Skeletal muscle satellite cell (primary cell): ENCODE measurements at regions not wholly inside any gene's neighbourhood (a gene's known extent, or its start where the extent isn't known, plus 50 kb on each side); places are given as distances from the start of the nearest gene placed in this dataset.

ENCODE experiments used
- H3K27me3 ChIP-seq: 2 replicates; pipeline ENCODE4 v1.7.0; 2013; ENCODE audit warnings: low read length; ENCODE audit not compliant: control insufficient read depth, insufficient read depth
- H3K36me3 ChIP-seq: 2 replicates; pipeline ENCODE4 v1.7.0; 2013; ENCODE audit warnings: mild to moderate bottlenecking, control low read depth, low read length; ENCODE audit not compliant: insufficient read depth
- H3K4me1 ChIP-seq: 2 replicates; pipeline ENCODE4 v1.7.0; 2013; ENCODE audit warnings: low read length; ENCODE audit not compliant: control insufficient read depth, insufficient read depth
- H3K4me2 ChIP-seq: 2 replicates; pipeline ENCODE4 v1.7.0; 2013; ENCODE audit warnings: mild to moderate bottlenecking, low read length
- H3K4me3 ChIP-seq: 2 replicates; pipeline ENCODE4 v1.7.0; 2013; ENCODE audit warnings: low read length
- H3K9ac ChIP-seq: 2 replicates; pipeline ENCODE4 v1.7.0; 2013; ENCODE audit warnings: mild to moderate bottlenecking, low read depth, low read length, moderate library complexity
- H3K9me3 ChIP-seq: replicated peaks from 2 replicates; pipeline ENCODE4 v1.7.0; 2013; ENCODE audit warnings: mild to moderate bottlenecking, control low read depth, low read length

GRCh38 chr22:49371325-49372110 is 456.2 kb downstream of the BRD1 start:
- no peak overlapping the region for H3K9ac ChIP-seq
- H3K4me3 ChIP-seq: no peak overlapping the region
- no peaks in the 10 kb centered on the region for H3K4me1 ChIP-seq
- H3K27me3 ChIP-seq: no peaks in the 10 kb centered on the region
- no peaks in the 10 kb centered on the region for H3K36me3 ChIP-seq
- peaks cover 23% of the 10 kb centered on the region for H3K9me3 ChIP-seq
- no peak overlapping the region for H3K4me2 ChIP-seq

GRCh38 chr22:49370627-49371301 is 456.9 kb downstream of the BRD1 start:
- Histone ChIP-seq H3K9ac (no peak overlapping the region), H3K4me3 (no peak overlapping the region), H3K36me3 (no peaks in the 10 kb centered on the region), H3K4me2 (no peak overlapping the region), H3K9me3 (peaks cover 27% of the 10 kb centered on the region), H3K27me3 (no peaks in the 10 kb centered on the region), H3K4me1 (no peaks in the 10 kb centered on the region)

GRCh38 chr22:49369726-49370626 is 457.7 kb downstream of the BRD1 start:
- no peak overlapping the region for H3K4me2 ChIP-seq
- H3K36me3 ChIP-seq: no peaks in the 10 kb centered on the region
- H3K9ac ChIP-seq: no peak overlapping the region
- H3K27me3 ChIP-seq: no peaks in the 10 kb centered on the region
- H3K4me1 ChIP-seq: no peaks in the 10 kb centered on the region
- H3K9me3 ChIP-seq: peaks cover 34% of the 10 kb centered on the region
- no peak overlapping the region for H3K4me3 ChIP-seq

GRCh38 chr22:49368976-49369725 is 458.5 kb downstream of the BRD1 start:
- Histone ChIP-seq H3K4me3 (no peak overlapping the region), H3K36me3 (no peaks in the 10 kb centered on the region), H3K9me3 (peaks cover 32% of the 10 kb centered on the region), H3K9ac (no peak overlapping the region), H3K4me2 (no peak overlapping the region), H3K4me1 (no peaks in the 10 kb centered on the region), H3K27me3 (no peaks in the 10 kb centered on the region)

DNA sequence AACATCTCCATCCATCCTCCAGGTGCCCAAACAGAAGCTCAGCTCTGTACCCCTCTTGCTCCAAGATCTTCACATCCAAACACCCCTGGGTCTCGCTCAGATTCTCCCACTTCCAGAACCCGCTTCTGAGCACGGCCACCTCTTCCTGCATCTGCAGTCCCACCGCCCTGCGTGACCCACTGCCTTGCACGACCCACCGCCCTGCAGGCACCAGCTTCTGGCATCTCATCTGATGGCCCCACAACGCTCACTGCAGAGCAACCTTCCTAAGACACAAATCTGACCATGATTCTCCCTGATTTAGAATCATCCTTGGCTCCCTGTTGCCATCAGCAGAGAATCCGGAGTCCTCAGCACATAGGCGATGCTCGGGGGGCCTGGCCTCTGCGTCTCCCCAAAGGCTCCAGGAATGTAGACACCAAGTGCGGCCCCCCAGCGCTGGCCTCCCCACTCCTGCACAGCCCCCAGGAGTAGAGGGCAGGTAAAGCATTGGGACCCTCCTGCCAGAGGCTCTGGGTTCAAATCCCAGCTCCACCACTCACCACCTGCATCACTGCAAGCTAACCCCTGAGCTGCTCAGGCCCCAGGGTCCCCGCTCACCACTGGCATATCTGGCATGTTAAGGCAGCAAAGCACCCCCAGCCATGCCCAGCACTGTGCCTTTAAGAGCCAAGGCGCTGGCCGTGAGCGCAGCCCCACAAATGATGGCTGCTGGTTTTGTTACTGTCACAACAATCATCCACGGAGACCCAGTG is 459.3 kb downstream of the BRD1 start:
- H3K4me2 ChIP-seq: no peak overlapping the region
- no peaks in the 10 kb centered on the region for H3K27me3 ChIP-seq
- no peak overlapping the region for H3K9ac ChIP-seq
- peaks cover 29% of the 10 kb centered on the region for H3K9me3 ChIP-seq
- no peak overlapping the region for H3K4me3 ChIP-seq
- H3K36me3 ChIP-seq: no peaks in the 10 kb centered on the region
- no peaks in the 10 kb centered on the region for H3K4me1 ChIP-seq

DNA sequence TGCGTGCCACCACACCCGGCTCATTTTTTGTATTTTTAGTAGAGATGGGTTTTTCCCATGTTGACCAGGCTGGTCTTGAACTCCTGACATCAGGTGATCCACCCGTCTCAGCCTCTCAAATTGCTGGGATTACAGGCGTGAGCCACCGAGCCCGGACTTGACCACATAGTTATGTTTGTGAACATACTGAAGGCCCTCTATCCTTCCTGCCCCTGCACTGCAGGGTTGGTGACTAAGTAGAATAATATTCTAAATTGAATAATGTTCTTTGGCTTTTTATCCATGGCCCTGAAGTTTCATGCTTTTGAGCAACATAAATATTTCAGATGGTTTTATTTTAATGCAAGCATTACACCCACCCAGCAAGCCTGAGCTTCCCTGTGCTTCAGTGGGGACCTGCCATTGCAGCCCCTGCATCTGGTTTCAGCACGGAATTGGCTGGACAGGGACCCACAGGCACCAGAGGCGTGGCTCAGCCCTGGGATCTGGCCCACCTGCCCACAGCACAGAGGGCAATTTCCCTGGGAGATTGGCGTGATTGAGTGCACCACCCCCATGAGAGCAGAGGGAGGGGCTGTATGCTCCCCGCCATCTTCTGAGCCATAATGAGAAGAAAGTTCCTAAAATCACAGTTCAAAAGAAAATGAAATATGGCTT is 460.5 kb downstream of the BRD1 start:
- Histone ChIP-seq H3K9ac (no peak overlapping the region), H3K9me3 (peaks cover 24% of the 10 kb centered on the region), H3K4me2 (no peak overlapping the region), H3K4me3 (no peak overlapping the region), H3K4me1 (no peaks in the 10 kb centered on the region), H3K36me3 (no peaks in the 10 kb centered on the region), H3K27me3 (no peaks in the 10 kb centered on the region)

GRCh38 chr22:49366437-49366836 is 461.2 kb downstream of the BRD1 start:
- H3K4me3 ChIP-seq: no peak overlapping the region
- peaks cover 24% of the 10 kb centered on the region for H3K9me3 ChIP-seq
- H3K36me3 ChIP-seq: no peaks in the 10 kb centered on the region
- H3K9ac ChIP-seq: no peak overlapping the region
- no peak overlapping the region for H3K4me2 ChIP-seq
- no peaks in the 10 kb centered on the region for H3K4me1 ChIP-seq
- H3K27me3 ChIP-seq: no peaks in the 10 kb centered on the region

GRCh38 chr22:49365910-49366309 is 461.8 kb downstream of the BRD1 start:
- H3K4me1 ChIP-seq: no peaks in the 10 kb centered on the region
- peaks cover 22% of the 10 kb centered on the region for H3K9me3 ChIP-seq
- H3K9ac ChIP-seq: no peak overlapping the region
- no peak overlapping the region for H3K4me2 ChIP-seq
- H3K27me3 ChIP-seq: no peaks in the 10 kb centered on the region
- H3K36me3 ChIP-seq: no peaks in the 10 kb centered on the region
- H3K4me3 ChIP-seq: no peak overlapping the region

DNA sequence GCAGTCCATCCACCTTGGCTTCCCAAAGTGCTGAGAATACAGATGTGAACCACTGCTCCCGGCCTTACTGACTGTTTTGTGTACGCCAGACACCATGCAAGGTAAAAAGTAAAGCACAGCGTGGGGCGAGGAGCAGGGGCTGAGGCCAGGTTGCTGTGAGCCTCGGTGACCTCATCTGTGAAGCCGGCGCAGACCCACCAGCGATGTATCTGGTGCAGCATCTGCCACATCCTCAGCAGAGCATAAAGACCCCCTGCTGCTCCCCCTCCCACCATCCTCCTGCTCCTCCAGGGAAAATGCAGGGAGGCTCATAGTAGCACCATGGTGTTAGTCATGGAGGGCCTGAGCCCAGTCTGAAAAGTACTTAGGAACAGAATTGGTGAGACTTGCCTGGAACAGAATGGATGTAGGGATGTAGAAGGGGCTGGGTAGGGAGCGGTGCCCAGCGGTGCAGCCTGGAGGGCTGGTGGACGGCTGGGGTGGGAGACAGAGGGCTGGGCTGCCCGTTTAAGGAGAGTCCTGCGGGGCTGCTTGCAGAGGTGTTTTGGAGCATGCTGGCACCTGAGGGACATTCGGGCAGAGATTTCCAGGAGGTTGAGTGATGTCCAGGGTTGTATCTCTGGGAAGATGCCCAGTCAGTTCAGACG is 462.4 kb downstream of the BRD1 start:
- H3K4me1 ChIP-seq: no peaks in the 10 kb centered on the region
- H3K36me3 ChIP-seq: no peaks in the 10 kb centered on the region
- no peaks in the 10 kb centered on the region for H3K27me3 ChIP-seq
- H3K9ac ChIP-seq: no peak overlapping the region
- H3K4me2 ChIP-seq: no peak overlapping the region
- peaks cover 19% of the 10 kb centered on the region for H3K9me3 ChIP-seq
- H3K4me3 ChIP-seq: no peak overlapping the region

- H3K27me3 ChIP-seq: no peaks in the 10 kb centered on the region
- no peak overlapping the region for H3K9ac ChIP-seq
- H3K4me1 ChIP-seq: no peaks in the 10 kb centered on the region
- no peak overlapping the region for H3K4me3 ChIP-seq
- H3K4me2 ChIP-seq: no peak overlapping the region
- peaks cover 17% of the 10 kb centered on the region for H3K9me3 ChIP-seq
- no peaks in the 10 kb centered on the region for H3K36me3 ChIP-seq
These were observed 463.3 kb downstream of the BRD1 start for GRCh38 chr22:49364398-49364797.
